Suprapubic skin (tissue), 4 donors: ENCODE measurements at regions not wholly inside any gene's neighbourhood (a gene's known extent, or its start where the extent isn't known, plus 50 kb on each side); places are given as distances from the start of the nearest gene placed in this dataset.

Source experiments
- CTCF ChIP-seq, 2 donors: fragments of 200-600 bp in 1 of 2; fragments of 450-650 bp in 1 of 2; sonication (generic) in 1 of 2; IDR thresholded peaks; one replicate each; pipeline ENCODE4 v1.5.1; 2016 to 2019; ENCODE audit warnings: antibody characterized with exemption in 2 of 2, mild to moderate bottlenecking in 1 of 2, moderate library complexity in 1 of 2
- EP300 ChIP-seq: sonication (generic); formaldehyde crosslinking; IDR thresholded peaks from one replicate; pipeline ENCODE4 v1.6.1; 2017; ENCODE audit warnings: antibody characterized with exemption
- POLR2A ChIP-seq, 2 donors: fragments of 450-650 bp; IDR thresholded peaks; one replicate each; pipeline ENCODE4 v1.6.1; 2017; ENCODE audit warnings: antibody characterized with exemption in 2 of 2, mild to moderate bottlenecking in 2 of 2, moderate library complexity in 2 of 2
- POLR2AphosphoS5 ChIP-seq, 3 donors: sonication (generic); formaldehyde crosslinking; IDR thresholded peaks; one replicate each; pipeline ENCODE4 v1.6.1; 2017; ENCODE audit warnings: antibody characterized with exemption in 3 of 3

- TF ChIP-seq CTCF (IDR thresholded peaks at IDR 0.05): no peak
- no peak for TF ChIP-seq POLR2A (IDR thresholded peaks at IDR 0.05)
- no peak for TF ChIP-seq POLR2AphosphoS5 (IDR thresholded peaks at IDR 0.05)
- TF ChIP-seq EP300: no peak
Observed at GRCh38 chr5:68576805-68577204, 361.2 kb downstream of the PIK3R1 start.
